GM12878 (cell line): ENCODE measurements at regions not wholly inside any gene's neighbourhood (a gene's known extent, or its start where the extent isn't known, plus 50 kb on each side); places are given as distances from the start of the nearest gene placed in this dataset.

Experiments used
- ATAC-seq: fragments of 200-7000 bp; cut with Tn5 transposase; 3 replicates; pipeline ENCODE4 v1.9.1; 2020; ENCODE audit warnings: mild to moderate bottlenecking, moderate library complexity
- BruUV-seq: library from RNA; stranded (reverse); fragments of 400-500 nt; replicated peaks from 2 replicates; lab custom pipeline; 2021; lab: Mats Ljungman, UMichigan
- CTCF ChIA-PET: fragments of 300-600 bp; sonication (Branson Sonifier 250); formaldehyde crosslinking; extraction: SDS; loops from one replicate; lab custom pipeline; 2021; ENCODE audit warnings: inconsistent platforms; lab: Yijun Ruan, JAX
- POLR2A ChIA-PET: fragments of 350-600 bp; formaldehyde crosslinking; extraction: SDS; loops from one replicate; lab custom pipeline; 2021; ENCODE audit warnings: inconsistent platforms; lab: Charles Lee
- RAD21 ChIA-PET: fragments of 300-600 bp; sonication (Branson Sonifier 250); formaldehyde crosslinking; loops from one replicate; lab custom pipeline; 2023; ENCODE audit warnings: antibody characterized with exemption; ENCODE audit not compliant: unreplicated experiment; lab: Charles Lee
- SMC1A ChIA-PET: fragments of 300-600 bp; sonication (Branson Sonifier 250); formaldehyde crosslinking; loops from one replicate; lab custom pipeline; 2023; ENCODE audit not compliant: unreplicated experiment, uncharacterized antibody; lab: Charles Lee
- DNase-seq: peaks from one replicate; pipeline ENCODE4 v3.0.0-alpha.2; 2011; ENCODE audit warnings: low read depth, low spot score
- FAIRE-seq: peaks from 3 replicates; lab custom pipeline; 2011; peaks lifted over from hg19 to GRCh38; lab: Jason Lieb, UNC
- H2AFZ ChIP-seq: 2 replicates; pipeline ENCODE4 v1.6.0; 2011; ENCODE audit warnings: low read depth, low read length, control low read depth; ENCODE audit not compliant: control insufficient read depth
- H3K27ac ChIP-seq: 2 replicates; pipeline ENCODE4 v1.5.1; 2011; ENCODE audit warnings: control low read depth; ENCODE audit not compliant: control insufficient read depth, insufficient read depth
- H3K27me3 ChIP-seq, 2 experiments: replicated peaks in 1 of 2; 2 replicates each; pipeline versions ENCODE4 v1.6.0 to v1.6.1; 2011; ENCODE audit warnings: low read length in 1 of 2; ENCODE audit not compliant: control insufficient read depth in 2 of 2, insufficient read depth in 2 of 2
- H3K36me3 ChIP-seq, 2 experiments: 2 replicates each; pipeline ENCODE4 v1.5.1; 2011; ENCODE audit warnings: low read length in 1 of 2; ENCODE audit not compliant: control insufficient read depth in 2 of 2, insufficient read depth in 2 of 2
- H3K4me1 ChIP-seq: 2 replicates; pipeline ENCODE4 v1.6.1; 2011; ENCODE audit warnings: mild to moderate bottlenecking, low read length, moderate library complexity, mixed read lengths; ENCODE audit not compliant: control insufficient read depth, insufficient read depth
- H3K4me2 ChIP-seq: 2 replicates; pipeline ENCODE4 v1.6.0; 2011; ENCODE audit warnings: control low read depth; ENCODE audit not compliant: control insufficient read depth, insufficient read depth
- H3K4me3 ChIP-seq: fragments of 200-600 bp; sonication (generic); 2 replicates; pipeline ENCODE4 v1.5.1; 2016
- H3K79me2 ChIP-seq: 2 replicates; pipeline ENCODE4 v1.6.0; 2011; ENCODE audit warnings: low read length; ENCODE audit not compliant: control insufficient read depth, insufficient read depth
- H3K9ac ChIP-seq: 2 replicates; pipeline ENCODE4 v1.8.0; 2011; ENCODE audit warnings: low read length, control low read depth, mixed read lengths; ENCODE audit not compliant: control insufficient read depth, insufficient read depth
- H3K9me3 ChIP-seq: replicated peaks from 3 replicates; pipeline ENCODE4 v1.5.1; 2011; ENCODE audit warnings: mild to moderate bottlenecking, low read length; ENCODE audit not compliant: control insufficient read depth, insufficient read depth
- H4K20me1 ChIP-seq: 2 replicates; pipeline ENCODE4 v1.6.0; 2011; ENCODE audit not compliant: control insufficient read depth, insufficient read depth
- BCL11A ChIP-seq: IDR thresholded peaks from 2 replicates; pipeline ENCODE4 v1.6.1; 2011; ENCODE audit warnings: low read depth, low read length
- CBX5 ChIP-seq: sonication (generic); IDR thresholded peaks from 2 replicates; pipeline ENCODE4 v1.6.1; 2016; ENCODE audit warnings: low read depth, moderate library complexity, mild to moderate bottlenecking, inconsistent platforms
- IRF4 ChIP-seq: IDR thresholded peaks from 2 replicates; pipeline ENCODE4 v1.6.1; 2011; ENCODE audit warnings: low read depth, low read length
- KAT2A ChIP-seq: conservative IDR thresholded peaks from 2 replicates; pipeline ENCODE4 v1.6.1; 2011; ENCODE audit warnings: low read depth, low read length; ENCODE audit not compliant: control insufficient read depth
- MEF2A ChIP-seq: IDR thresholded peaks from 2 replicates; pipeline ENCODE4 v1.6.1; 2011; ENCODE audit warnings: low read depth, mild to moderate bottlenecking, low read length, moderate library complexity; ENCODE audit not compliant: insufficient read depth
- MXI1 ChIP-seq: fragments of 150-350 bp; IDR thresholded peaks from 2 replicates; pipeline ENCODE4 v1.6.1; 2011; ENCODE audit warnings: low read depth, mild to moderate bottlenecking, inconsistent platforms, low read length, improper control_type of control experiment
- PAX5 ChIP-seq: IDR thresholded peaks from 2 replicates; pipeline ENCODE4 v1.6.1; 2011; ENCODE audit warnings: low read depth, low read length, borderline replicate concordance
- TAF1 ChIP-seq: IDR thresholded peaks from 2 replicates; pipeline ENCODE4 v1.6.1; 2011; ENCODE audit warnings: mild to moderate bottlenecking, low read depth, low read length, borderline replicate concordance
- TARDBP ChIP-seq: IDR thresholded peaks from 2 replicates; pipeline ENCODE4 v1.6.1; 2016; ENCODE audit warnings: borderline replicate concordance
- YY1 ChIP-seq: IDR thresholded peaks from 2 replicates; pipeline ENCODE4 v1.6.1; 2011; ENCODE audit warnings: low read depth, mild to moderate bottlenecking, low read length
- ZNF24 ChIP-seq: fragments of 450-650 bp; IDR thresholded peaks from 2 replicates; pipeline ENCODE4 v1.6.1; 2017; ENCODE audit warnings: antibody characterized with exemption, mild to moderate bottlenecking
- in situ Hi-C: fragments of 300-500 bp; cut with MboI; formaldehyde crosslinking; loops from 9 replicates; pipeline ENCODE4 v1.14.3; 2018; ENCODE audit warnings: mixed read lengths
- intact Hi-C: fragments of 100-400 bp; cut with micrococcal nuclease; formaldehyde crosslinking; loops from one replicate; pipeline ENCODE4 v1.14.2; 2022; ENCODE audit not compliant: unreplicated experiment
- TF ChIP-seq, protein P1 (sequence below): IDR thresholded peaks from 2 replicates; pipeline ENCODE4 v1.6.1; 2011; ENCODE audit warnings: mild to moderate bottlenecking, low read depth, low read length, moderate library complexity; ENCODE audit not compliant: insufficient replicate concordance
- TF ChIP-seq, protein P2 (sequence below): IDR thresholded peaks from 2 replicates; pipeline ENCODE4 v1.6.1; 2012; ENCODE audit warnings: low read length, inconsistent platforms
- TF ChIP-seq, protein P3 (sequence below): IDR thresholded peaks from 2 replicates; pipeline ENCODE4 v1.6.1; 2012; ENCODE audit warnings: low read depth, low read length, improper control_type of control experiment
- TF ChIP-seq, protein P4 (sequence below): IDR thresholded peaks from 2 replicates; pipeline ENCODE4 v1.6.1; 2012; ENCODE audit warnings: mild to moderate bottlenecking, low read depth, low read length
- TF ChIP-seq, protein P5 (sequence below): fragments of 450-650 bp; IDR thresholded peaks from 2 replicates; pipeline ENCODE4 v1.6.1; 2016; ENCODE audit warnings: mild to moderate bottlenecking

DNA sequence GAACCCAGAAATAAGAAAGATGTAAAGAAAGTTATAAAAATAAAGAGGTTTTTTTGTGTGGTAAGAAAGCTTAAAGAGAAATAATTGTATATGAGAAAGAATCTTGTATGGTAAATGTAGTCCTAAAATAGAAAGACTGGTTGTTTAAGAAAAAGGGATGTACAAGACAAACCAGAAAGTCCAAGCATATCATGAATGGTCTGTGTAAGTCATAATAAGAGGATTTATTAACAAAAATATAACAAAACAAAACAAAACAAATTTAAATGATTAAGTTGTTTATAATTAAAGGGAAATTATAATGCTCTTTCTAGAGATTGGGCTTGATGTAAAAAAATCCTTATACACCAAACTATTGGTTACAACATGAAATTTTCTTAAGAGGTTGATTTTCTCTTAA, 590.4 kb upstream of the PTGER4 start:
- H3K4me3 ChIP-seq, result no peak overlapping the region
- RAD21 ChIA-PET, result no interaction called here
- TF ChIP-seq, protein P1, sequence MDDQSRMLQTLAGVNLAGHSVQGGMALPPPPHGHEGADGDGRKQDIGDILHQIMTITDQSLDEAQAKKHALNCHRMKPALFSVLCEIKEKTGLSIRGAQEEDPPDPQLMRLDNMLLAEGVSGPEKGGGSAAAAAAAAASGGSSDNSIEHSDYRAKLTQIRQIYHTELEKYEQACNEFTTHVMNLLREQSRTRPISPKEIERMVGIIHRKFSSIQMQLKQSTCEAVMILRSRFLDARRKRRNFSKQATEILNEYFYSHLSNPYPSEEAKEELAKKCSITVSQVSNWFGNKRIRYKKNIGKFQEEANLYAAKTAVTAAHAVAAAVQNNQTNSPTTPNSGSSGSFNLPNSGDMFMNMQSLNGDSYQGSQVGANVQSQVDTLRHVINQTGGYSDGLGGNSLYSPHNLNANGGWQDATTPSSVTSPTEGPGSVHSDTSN, result no peak
- TF ChIP-seq MEF2A (no peak), PAX5 (no peak), TAF1 (no peak), BCL11A (no peak), KAT2A (no peak), TARDBP (no peak), YY1 (no peak), IRF4 (no peak), MXI1 (no peak), CBX5 (no peak), ZNF24 (no peak)
- TF ChIP-seq, protein P2, sequence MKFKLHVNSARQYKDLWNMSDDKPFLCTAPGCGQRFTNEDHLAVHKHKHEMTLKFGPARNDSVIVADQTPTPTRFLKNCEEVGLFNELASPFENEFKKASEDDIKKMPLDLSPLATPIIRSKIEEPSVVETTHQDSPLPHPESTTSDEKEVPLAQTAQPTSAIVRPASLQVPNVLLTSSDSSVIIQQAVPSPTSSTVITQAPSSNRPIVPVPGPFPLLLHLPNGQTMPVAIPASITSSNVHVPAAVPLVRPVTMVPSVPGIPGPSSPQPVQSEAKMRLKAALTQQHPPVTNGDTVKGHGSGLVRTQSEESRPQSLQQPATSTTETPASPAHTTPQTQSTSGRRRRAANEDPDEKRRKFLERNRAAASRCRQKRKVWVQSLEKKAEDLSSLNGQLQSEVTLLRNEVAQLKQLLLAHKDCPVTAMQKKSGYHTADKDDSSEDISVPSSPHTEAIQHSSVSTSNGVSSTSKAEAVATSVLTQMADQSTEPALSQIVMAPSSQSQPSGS, result no peak
- TF ChIP-seq, protein P3, sequence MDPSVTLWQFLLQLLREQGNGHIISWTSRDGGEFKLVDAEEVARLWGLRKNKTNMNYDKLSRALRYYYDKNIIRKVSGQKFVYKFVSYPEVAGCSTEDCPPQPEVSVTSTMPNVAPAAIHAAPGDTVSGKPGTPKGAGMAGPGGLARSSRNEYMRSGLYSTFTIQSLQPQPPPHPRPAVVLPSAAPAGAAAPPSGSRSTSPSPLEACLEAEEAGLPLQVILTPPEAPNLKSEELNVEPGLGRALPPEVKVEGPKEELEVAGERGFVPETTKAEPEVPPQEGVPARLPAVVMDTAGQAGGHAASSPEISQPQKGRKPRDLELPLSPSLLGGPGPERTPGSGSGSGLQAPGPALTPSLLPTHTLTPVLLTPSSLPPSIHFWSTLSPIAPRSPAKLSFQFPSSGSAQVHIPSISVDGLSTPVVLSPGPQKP, result no peak
- TF ChIP-seq, protein P4, sequence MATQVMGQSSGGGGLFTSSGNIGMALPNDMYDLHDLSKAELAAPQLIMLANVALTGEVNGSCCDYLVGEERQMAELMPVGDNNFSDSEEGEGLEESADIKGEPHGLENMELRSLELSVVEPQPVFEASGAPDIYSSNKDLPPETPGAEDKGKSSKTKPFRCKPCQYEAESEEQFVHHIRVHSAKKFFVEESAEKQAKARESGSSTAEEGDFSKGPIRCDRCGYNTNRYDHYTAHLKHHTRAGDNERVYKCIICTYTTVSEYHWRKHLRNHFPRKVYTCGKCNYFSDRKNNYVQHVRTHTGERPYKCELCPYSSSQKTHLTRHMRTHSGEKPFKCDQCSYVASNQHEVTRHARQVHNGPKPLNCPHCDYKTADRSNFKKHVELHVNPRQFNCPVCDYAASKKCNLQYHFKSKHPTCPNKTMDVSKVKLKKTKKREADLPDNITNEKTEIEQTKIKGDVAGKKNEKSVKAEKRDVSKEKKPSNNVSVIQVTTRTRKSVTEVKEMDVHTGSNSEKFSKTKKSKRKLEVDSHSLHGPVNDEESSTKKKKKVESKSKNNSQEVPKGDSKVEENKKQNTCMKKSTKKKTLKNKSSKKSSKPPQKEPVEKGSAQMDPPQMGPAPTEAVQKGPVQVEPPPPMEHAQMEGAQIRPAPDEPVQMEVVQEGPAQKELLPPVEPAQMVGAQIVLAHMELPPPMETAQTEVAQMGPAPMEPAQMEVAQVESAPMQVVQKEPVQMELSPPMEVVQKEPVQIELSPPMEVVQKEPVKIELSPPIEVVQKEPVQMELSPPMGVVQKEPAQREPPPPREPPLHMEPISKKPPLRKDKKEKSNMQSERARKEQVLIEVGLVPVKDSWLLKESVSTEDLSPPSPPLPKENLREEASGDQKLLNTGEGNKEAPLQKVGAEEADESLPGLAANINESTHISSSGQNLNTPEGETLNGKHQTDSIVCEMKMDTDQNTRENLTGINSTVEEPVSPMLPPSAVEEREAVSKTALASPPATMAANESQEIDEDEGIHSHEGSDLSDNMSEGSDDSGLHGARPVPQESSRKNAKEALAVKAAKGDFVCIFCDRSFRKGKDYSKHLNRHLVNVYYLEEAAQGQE, result no peak
- TF ChIP-seq, protein P5, sequence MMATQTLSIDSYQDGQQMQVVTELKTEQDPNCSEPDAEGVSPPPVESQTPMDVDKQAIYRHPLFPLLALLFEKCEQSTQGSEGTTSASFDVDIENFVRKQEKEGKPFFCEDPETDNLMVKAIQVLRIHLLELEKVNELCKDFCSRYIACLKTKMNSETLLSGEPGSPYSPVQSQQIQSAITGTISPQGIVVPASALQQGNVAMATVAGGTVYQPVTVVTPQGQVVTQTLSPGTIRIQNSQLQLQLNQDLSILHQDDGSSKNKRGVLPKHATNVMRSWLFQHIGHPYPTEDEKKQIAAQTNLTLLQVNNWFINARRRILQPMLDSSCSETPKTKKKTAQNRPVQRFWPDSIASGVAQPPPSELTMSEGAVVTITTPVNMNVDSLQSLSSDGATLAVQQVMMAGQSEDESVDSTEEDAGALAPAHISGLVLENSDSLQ, result no peak

More for the DNA sequence above, 590.4 kb upstream of the PTGER4 start:
- Histone ChIP-seq H3K9ac (no peak overlapping the region), H3K4me1 (no peaks in the 10 kb centered on the region), H3K79me2 (no peaks in the 10 kb centered on the region), H4K20me1 (no peaks in the 10 kb centered on the region), H3K4me2 (no peak overlapping the region), H3K9me3 (no peaks in the 10 kb centered on the region), H3K36me3 (no peaks in the 10 kb centered on the region), H2AFZ (no peak overlapping the region), H3K27ac (no peak overlapping the region), H3K27me3 (no peaks in the 10 kb centered on the region)
- DNase-seq, result no peak
- BruUV-seq, result no TSS peak
- no peak for FAIRE-seq
- ChIA-PET SMC1A (interaction anchor here (0.6 kb wide), 1 partner anchor 1972 kb away, joined by 3 read pairs; no protein-coding TSS in a partner anchor), CTCF (no interaction called here), POLR2A (no interaction called here)
- ATAC-seq, result no peak
- intact Hi-C loops, result no loop called here
- in situ Hi-C loops, result no loop called here
